ENCODE measurements at regions not wholly inside any gene's neighbourhood (a gene's known extent, or its start where the extent isn't known, plus 50 kb on each side); places are given as distances from the start of the nearest gene placed in this dataset.

GRCh38 chr12:89797436-89797835, 88.8 kb upstream of the ATP2B1 start:
- no peak for DNase-seq
- no peaks in the 10 kb centered on the region for H3K36me3 ChIP-seq
- TF ChIP-seq, protein P1, sequence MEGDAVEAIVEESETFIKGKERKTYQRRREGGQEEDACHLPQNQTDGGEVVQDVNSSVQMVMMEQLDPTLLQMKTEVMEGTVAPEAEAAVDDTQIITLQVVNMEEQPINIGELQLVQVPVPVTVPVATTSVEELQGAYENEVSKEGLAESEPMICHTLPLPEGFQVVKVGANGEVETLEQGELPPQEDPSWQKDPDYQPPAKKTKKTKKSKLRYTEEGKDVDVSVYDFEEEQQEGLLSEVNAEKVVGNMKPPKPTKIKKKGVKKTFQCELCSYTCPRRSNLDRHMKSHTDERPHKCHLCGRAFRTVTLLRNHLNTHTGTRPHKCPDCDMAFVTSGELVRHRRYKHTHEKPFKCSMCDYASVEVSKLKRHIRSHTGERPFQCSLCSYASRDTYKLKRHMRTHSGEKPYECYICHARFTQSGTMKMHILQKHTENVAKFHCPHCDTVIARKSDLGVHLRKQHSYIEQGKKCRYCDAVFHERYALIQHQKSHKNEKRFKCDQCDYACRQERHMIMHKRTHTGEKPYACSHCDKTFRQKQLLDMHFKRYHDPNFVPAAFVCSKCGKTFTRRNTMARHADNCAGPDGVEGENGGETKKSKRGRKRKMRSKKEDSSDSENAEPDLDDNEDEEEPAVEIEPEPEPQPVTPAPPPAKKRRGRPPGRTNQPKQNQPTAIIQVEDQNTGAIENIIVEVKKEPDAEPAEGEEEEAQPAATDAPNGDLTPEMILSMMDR (IDR thresholded peaks at IDR 0.05; ENCODE audit: low read depth, low read length) = no peak
- no peak overlapping the region for H3K4me3 ChIP-seq (ENCODE audit: low read depth, low read length)
- H3K27ac ChIP-seq = no peak overlapping the region
- no peaks in the 10 kb centered on the region for H3K9me3 ChIP-seq (ENCODE audit: severe bottlenecking)
- H3K27me3 ChIP-seq (ENCODE audit: insufficient read depth, low read depth, severe bottlenecking) = no peaks in the 10 kb centered on the region

- Histone ChIP-seq H3K4me3 (ENCODE audit: low read depth, low read length) (no peak overlapping the region), H3K27ac (no peak overlapping the region), H3K36me3 (no peaks in the 10 kb centered on the region), H3K9me3 (ENCODE audit: severe bottlenecking) (no peaks in the 10 kb centered on the region), H3K27me3 (ENCODE audit: insufficient read depth, low read depth, severe bottlenecking) (no peaks in the 10 kb centered on the region)
- DNase-seq = no peak
- TF ChIP-seq, protein P1 (IDR thresholded peaks at IDR 0.05; ENCODE audit: low read depth, low read length) = no peak
These were observed 88.3 kb upstream of the ATP2B1 start for GRCh38 chr12:89796798-89797382.

DNA sequence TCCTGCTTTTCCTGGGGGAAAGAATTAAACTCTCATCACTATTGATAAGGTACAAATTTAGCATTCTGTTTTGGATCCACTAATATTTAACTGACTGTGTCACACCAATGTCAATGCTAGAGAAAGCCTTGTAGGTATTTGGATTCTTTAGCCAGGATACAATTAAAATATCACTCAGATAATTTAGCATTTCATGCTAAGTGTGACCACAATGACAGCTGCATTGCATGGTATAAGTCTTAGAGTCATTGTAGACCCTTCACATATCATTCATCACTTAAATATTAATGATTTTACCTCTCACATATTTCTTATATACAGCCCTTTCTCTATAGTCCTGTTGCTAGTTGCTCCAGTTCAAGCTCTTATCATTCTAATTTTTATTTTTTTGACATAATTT, 85.3 kb upstream of the ATP2B1 start:
- H3K27ac ChIP-seq = no peak overlapping the region

DNA sequence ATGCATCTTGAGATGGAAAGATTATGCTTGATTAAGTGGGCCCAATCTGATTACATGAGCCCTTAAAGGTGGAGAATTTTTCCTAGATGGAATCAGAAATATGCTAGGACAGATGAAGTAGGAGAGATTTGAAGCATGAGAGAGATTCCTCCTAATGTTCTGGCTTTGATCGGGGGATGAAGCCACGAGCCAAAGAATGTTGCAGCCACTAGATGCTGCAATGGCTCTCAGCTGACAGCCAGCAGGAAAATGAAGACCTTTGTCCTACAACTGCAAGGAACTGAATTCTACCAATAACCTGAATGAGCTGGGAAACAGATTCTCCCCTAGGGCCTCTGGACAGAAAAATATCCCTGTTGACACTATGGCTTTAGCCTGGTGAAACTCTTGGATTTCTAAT, 82.6 kb upstream of the ATP2B1 start:
- no peak overlapping the region for H3K27ac ChIP-seq
- no peak for DNase-seq
- peaks cover 5% of the 10 kb centered on the region for H3K9me3 ChIP-seq (ENCODE audit: severe bottlenecking)
- no peak overlapping the region for H3K4me3 ChIP-seq (ENCODE audit: low read depth, low read length)
- H3K27me3 ChIP-seq (ENCODE audit: insufficient read depth, low read depth, severe bottlenecking) = no peaks in the 10 kb centered on the region
- no peaks in the 10 kb centered on the region for H3K36me3 ChIP-seq
- TF ChIP-seq, protein P1 (IDR thresholded peaks at IDR 0.05; ENCODE audit: low read depth, low read length) = no peak

More for the DNA sequence above, 85.3 kb upstream of the ATP2B1 start:
- DNase-seq = no peak
- H3K36me3 ChIP-seq = no peaks in the 10 kb centered on the region
- H3K9me3 ChIP-seq (ENCODE audit: severe bottlenecking) = no peaks in the 10 kb centered on the region
- no peak overlapping the region for H3K4me3 ChIP-seq (ENCODE audit: low read depth, low read length)
- no peaks in the 10 kb centered on the region for H3K27me3 ChIP-seq (ENCODE audit: insufficient read depth, low read depth, severe bottlenecking)
- TF ChIP-seq, protein P1 (IDR thresholded peaks at IDR 0.05; ENCODE audit: low read depth, low read length) = no peak

GRCh38 chr12:89789862-89790261, 81.2 kb upstream of the ATP2B1 start:
- Histone ChIP-seq H3K4me3 (ENCODE audit: low read depth, low read length) (no peak overlapping the region), H3K9me3 (ENCODE audit: severe bottlenecking) (peaks cover 12% of the 10 kb centered on the region), H3K27ac (no peak overlapping the region), H3K36me3 (no peaks in the 10 kb centered on the region), H3K27me3 (ENCODE audit: insufficient read depth, low read depth, severe bottlenecking) (no peaks in the 10 kb centered on the region)
- TF ChIP-seq, protein P1 (IDR thresholded peaks at IDR 0.05; ENCODE audit: low read depth, low read length) = no peak
- DNase-seq = no peak

DNA sequence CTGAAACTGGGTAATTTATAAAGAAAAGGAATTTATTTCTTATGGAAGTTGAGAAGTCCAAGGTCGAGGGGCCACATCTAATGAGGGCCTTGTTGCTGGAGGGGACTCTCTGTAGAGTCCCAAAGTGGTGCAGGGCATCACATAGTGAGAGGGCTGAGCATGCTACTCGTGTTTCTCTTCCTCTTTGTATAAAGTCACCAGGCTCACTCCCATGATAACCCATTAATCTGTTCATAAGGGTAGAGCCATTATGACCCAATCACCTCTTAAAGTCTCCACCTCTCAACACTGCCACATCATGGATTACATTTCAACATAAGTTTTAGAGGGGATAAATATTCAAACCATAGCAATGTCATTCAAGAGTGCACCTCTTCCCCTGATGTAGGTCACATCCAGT, 79.1 kb upstream of the ATP2B1 start:
- no peaks in the 10 kb centered on the region for H3K27me3 ChIP-seq (ENCODE audit: insufficient read depth, low read depth, severe bottlenecking)
- DNase-seq = no peak
- H3K36me3 ChIP-seq = no peaks in the 10 kb centered on the region
- no peak overlapping the region for H3K27ac ChIP-seq
- H3K9me3 ChIP-seq (ENCODE audit: severe bottlenecking) = peaks cover 12% of the 10 kb centered on the region
- H3K4me3 ChIP-seq (ENCODE audit: low read depth, low read length) = no peak overlapping the region
- TF ChIP-seq, protein P1 (IDR thresholded peaks at IDR 0.05; ENCODE audit: low read depth, low read length) = no peak
